ENCODE measurements at regions not wholly inside any gene's neighbourhood (a gene's known extent, or its start where the extent isn't known, plus 50 kb on each side); places are given as distances from the start of the nearest gene placed in this dataset.

- no peak for TF ChIP-seq CTCF (IDR thresholded peaks at IDR 0.05)
- no peak for TF ChIP-seq POLR2A (IDR thresholded peaks at IDR 0.05)
Observed at GRCh38 chr9:115208501-115208900, 90.5 kb upstream of the TNC start.
